ENCODE measurements at regions not wholly inside any gene's neighbourhood (a gene's known extent, or its start where the extent isn't known, plus 50 kb on each side); places are given as distances from the start of the nearest gene placed in this dataset.

DNA sequence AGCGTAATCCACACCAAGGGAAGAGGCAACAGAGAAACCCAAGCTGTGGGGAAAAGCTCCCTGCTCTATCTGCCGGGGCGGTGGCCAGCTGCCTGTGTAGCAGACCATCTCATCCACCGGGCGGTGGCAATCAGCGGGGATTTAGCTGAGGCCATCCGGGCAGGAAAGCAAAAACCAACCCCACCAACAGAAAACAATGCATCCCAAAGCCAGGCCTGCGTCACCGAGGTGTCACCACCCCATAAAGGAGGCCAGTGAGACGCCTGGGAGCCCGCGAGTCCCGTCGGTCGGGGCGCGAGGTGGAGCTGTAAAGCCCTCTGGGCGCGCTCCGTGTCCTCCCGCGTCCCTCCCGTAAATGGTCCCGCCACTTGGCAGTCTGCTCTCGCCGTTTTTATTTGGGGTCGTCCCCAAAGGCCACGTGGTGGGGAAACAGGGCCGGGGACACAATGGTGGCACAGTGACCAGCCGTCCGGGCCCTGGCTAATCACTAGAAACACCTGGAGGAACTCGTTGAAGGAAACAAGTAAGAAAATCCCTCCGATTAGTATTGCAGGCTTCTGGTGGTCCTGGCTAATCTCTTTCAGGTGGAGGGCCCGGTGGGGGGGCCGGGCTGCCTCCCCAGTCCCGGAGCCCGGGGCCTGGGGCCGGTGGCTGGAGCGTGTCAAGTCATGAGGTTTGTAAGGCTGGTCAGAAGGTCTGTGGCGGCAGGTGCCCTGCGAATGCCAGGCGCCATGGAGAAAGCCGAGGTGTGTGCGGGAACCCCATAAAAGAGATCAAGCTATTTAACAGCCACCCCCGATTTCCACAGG, 94.7 kb upstream of the GSC start:
- DNase-seq (ENCODE audit: low read depth), result no peak
- TF ChIP-seq, protein P1, sequence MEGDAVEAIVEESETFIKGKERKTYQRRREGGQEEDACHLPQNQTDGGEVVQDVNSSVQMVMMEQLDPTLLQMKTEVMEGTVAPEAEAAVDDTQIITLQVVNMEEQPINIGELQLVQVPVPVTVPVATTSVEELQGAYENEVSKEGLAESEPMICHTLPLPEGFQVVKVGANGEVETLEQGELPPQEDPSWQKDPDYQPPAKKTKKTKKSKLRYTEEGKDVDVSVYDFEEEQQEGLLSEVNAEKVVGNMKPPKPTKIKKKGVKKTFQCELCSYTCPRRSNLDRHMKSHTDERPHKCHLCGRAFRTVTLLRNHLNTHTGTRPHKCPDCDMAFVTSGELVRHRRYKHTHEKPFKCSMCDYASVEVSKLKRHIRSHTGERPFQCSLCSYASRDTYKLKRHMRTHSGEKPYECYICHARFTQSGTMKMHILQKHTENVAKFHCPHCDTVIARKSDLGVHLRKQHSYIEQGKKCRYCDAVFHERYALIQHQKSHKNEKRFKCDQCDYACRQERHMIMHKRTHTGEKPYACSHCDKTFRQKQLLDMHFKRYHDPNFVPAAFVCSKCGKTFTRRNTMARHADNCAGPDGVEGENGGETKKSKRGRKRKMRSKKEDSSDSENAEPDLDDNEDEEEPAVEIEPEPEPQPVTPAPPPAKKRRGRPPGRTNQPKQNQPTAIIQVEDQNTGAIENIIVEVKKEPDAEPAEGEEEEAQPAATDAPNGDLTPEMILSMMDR (IDR thresholded peaks at IDR 0.05; ENCODE audit: control insufficient read depth, extremely low read depth, insufficient read depth), result no peak
- H3K4me3 ChIP-seq (ENCODE audit: low read depth, low read length), result no peak overlapping the region

DNA sequence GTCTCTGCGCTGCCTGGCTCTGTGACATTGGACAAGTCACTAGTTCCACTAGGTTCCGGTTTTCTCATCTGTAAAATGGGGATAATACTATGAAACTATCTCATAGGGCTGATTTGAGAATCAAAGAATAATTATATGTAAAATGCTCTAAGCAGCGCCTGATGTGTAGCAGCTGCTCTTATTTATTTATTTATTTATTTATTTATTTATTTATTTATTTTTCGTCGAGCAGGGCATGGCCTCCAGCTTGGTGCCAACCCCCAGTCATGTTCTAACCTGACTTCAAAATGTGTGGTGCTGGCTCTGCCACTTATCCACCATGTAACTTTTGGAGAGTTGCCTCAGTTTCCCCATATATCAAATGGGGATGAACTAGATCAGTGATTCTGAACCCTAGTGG, 93.5 kb upstream of the GSC start:
- no peak overlapping the region for H3K4me3 ChIP-seq (ENCODE audit: low read depth, low read length)
- no peak for DNase-seq (ENCODE audit: low read depth)
- TF ChIP-seq, protein P1 (IDR thresholded peaks at IDR 0.05; ENCODE audit: control insufficient read depth, extremely low read depth, insufficient read depth), result no peak

- TF ChIP-seq, protein P1 (IDR thresholded peaks at IDR 0.05; ENCODE audit: control insufficient read depth, extremely low read depth, insufficient read depth), result no peak
- no peak overlapping the region for H3K4me3 ChIP-seq (ENCODE audit: low read depth, low read length)
- peak; percentile 69 for DNase-seq (ENCODE audit: low read depth)
Observed at GRCh38 chr14:94857950-94858349, 88.0 kb upstream of the GSC start.

DNA sequence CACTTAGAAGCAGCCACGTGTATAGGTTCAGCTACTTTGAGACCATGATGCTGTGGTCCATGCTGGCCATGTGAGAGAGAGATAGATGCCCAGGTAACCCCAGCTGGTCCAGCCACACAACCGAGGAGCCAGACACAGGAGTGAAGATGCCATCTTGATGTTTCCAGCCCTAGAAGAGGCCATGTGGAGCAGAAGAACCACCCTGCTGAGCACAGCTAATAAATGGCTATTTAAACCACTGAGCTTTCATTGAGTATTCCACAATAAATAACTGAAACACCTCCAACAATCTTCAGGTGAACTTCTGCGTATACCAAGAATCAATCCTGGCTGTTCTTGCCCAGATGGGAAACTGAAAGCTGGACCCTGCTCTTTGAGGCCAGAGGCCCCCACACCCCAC, 84.0 kb upstream of the GSC start:
- DNase-seq (ENCODE audit: low read depth), result no peak
- TF ChIP-seq, protein P1 (IDR thresholded peaks at IDR 0.05; ENCODE audit: control insufficient read depth, extremely low read depth, insufficient read depth), result no peak
- H3K4me3 ChIP-seq (ENCODE audit: low read depth, low read length), result no peak overlapping the region

GRCh38 chr14:94850309-94851211, 80.6 kb upstream of the GSC start:
- H3K4me3 ChIP-seq (ENCODE audit: low read depth, low read length), result no peak overlapping the region
- DNase-seq (ENCODE audit: low read depth), result peak; percentile 71
- TF ChIP-seq, protein P1 (IDR thresholded peaks at IDR 0.05; ENCODE audit: control insufficient read depth, extremely low read depth, insufficient read depth), result no peak

DNA sequence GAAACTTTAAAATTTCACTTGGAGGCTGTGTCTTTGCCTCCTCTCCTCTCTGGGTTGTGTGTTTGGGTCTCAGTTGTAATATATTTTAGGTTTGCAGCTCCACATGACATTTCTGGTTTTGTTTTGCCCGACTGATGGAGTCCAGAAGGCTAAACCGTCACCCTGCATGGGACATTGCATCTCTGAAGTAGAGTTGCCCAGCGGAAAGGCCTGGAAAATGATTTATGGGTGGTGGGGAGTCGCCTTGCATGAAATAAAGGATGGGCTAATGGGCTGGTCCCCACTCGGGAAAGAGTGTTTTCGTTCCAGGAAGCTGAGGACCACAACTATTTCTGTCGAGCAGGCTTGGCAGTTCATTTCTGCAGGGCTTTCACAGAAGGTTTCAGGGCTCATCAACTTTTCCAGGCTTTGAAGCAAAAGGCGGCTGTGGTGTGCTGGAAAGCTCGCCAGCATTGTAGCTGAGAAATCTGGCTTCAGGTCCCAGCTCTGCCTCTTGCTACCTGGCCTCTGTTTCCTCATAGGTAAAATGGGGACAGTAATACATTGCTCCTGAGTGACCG, 74.8 kb upstream of the GSC start:
- no peak for DNase-seq (ENCODE audit: low read depth)
- TF ChIP-seq, protein P1 (IDR thresholded peaks at IDR 0.05; ENCODE audit: control insufficient read depth, extremely low read depth, insufficient read depth), result no peak
- no peak overlapping the region for H3K4me3 ChIP-seq (ENCODE audit: low read depth, low read length)

Measured in LNCaP clone FGC (cell line).